HG03521 (cell line): ENCODE measurements at regions not wholly inside any gene's neighbourhood (a gene's known extent, or its start where the extent isn't known, plus 50 kb on each side); places are given as distances from the start of the nearest gene placed in this dataset.

ENCODE experiments used
- ATAC-seq: cut with Tn5 transposase; IDR thresholded peaks from one replicate; pipeline ENCODE4 v1.9.1; 2021; ENCODE audit warnings: mild to moderate bottlenecking, moderate library complexity; ENCODE audit not compliant: unreplicated experiment

DNA sequence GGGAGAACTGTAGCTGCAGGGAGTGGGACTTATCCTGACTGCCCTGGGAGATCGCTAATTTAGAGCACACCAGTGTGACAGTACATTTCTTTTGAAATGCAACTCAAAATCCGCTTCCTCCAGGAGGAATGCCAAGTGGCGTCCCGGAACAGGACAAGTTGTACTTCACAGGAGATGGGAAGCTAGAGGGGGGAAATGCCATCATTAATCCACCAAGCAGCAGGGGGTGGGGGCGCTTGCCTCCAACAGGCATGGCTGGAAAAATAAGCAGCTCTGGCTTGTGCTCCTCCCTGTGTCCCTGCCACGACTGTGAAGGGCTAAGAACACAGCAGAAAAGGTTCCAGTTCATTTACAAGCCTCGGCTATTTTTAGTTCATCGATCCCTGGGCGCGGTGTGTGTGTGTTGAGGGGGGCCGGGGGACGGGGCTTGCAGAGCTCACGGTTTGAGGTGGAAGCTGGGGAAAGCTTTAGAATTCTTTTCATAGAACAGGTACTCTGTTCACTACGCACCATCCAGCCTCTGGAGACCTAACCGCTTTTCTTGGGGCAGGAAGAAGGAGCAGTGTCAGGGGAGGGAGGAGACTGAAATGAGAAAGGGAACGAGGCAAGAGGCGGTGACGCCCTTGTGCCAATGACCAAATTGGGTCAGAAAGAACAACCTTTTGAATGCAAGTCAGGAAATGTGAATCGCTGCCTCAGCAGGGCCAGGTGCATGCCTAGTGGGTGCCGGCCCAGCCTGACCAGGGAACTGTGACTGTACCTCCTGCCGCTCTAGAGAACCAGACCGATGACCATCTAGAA, 51.8 kb upstream of the DGKG start:
- no peak for ATAC-seq

DNA sequence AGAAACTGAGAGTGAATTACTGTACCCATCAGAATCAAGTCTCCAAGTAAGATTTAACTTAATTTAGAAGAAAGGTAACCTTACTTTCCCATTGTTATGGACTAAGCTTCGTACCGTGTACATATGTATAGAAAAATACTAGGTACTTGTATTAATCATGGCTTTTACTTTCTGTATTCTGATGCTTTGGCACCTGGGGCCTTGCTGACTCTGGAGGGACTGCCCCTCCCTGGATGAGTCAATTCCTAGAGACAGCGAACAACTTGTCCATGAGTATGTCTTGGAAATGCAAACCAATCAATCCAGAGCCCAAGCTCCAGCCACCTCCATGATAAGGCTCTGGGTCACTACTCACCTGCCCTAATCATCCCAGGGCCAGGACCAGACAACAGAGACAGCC, 50.0 kb upstream of the DGKG start:
- no peak for ATAC-seq
